ENCODE measurements at regions not wholly inside any gene's neighbourhood (a gene's known extent, or its start where the extent isn't known, plus 50 kb on each side); places are given as distances from the start of the nearest gene placed in this dataset.
"Not testable (repeated sequence)": the region's sequence is repeated elsewhere in the genome, so short reads cannot be mapped to it uniquely, and the experiment has no call there.

DNA sequence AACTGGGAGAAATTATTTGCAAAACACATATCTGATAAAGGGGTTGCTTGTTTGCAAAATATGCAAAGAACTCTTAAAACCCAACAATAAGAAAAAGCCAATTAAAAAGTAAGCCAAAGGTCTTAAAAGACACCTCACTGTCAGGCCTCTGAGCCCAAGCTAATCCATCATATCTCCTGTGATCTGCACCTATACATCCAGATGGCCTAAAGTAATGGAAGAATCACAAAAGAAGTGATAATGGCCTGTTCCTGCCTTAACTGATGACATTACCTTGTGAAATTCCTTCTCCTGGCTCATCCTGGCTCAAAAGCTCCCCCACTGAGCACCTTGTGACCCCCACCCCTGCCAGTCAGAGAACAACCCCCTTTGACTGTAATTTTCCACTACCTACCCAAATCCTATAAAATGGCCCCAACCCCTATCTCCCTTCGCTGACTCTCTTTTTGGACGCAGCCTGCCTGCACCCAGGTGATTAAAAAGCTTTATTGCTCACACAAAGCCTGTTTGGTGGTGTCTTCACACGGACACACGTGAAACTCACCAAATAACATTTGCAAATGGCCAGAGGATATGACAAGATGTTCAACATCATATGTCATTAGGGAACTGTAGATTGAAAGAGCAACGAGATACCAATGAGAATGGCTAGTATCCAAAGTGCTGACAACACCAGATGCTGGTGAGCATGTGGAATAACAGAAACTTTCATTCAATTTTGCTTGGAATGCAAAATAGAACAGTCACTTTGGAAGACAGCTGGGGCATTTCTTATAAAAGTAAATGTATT lies 565.0 kb upstream of the ADGRB3 start:
- H3K27me3 Mint-ChIP-seq (ENCODE audit: low read depth): no peaks in the 10 kb centered on the region
- no peaks in the 10 kb centered on the region for H3K4me1 Mint-ChIP-seq
- H3K27ac Mint-ChIP-seq: no peak overlapping the region
- no peak overlapping the region for H3K4me3 Mint-ChIP-seq
- TF ChIP-seq, protein P1, sequence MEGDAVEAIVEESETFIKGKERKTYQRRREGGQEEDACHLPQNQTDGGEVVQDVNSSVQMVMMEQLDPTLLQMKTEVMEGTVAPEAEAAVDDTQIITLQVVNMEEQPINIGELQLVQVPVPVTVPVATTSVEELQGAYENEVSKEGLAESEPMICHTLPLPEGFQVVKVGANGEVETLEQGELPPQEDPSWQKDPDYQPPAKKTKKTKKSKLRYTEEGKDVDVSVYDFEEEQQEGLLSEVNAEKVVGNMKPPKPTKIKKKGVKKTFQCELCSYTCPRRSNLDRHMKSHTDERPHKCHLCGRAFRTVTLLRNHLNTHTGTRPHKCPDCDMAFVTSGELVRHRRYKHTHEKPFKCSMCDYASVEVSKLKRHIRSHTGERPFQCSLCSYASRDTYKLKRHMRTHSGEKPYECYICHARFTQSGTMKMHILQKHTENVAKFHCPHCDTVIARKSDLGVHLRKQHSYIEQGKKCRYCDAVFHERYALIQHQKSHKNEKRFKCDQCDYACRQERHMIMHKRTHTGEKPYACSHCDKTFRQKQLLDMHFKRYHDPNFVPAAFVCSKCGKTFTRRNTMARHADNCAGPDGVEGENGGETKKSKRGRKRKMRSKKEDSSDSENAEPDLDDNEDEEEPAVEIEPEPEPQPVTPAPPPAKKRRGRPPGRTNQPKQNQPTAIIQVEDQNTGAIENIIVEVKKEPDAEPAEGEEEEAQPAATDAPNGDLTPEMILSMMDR (IDR thresholded peaks at IDR 0.05; ENCODE audit: unreplicated experiment in 3 of 3): no peak
- H3K9me3 Mint-ChIP-seq: no peaks in the 10 kb centered on the region
- no peaks in the 10 kb centered on the region for H3K36me3 Mint-ChIP-seq (ENCODE audit: low read depth)

DNA sequence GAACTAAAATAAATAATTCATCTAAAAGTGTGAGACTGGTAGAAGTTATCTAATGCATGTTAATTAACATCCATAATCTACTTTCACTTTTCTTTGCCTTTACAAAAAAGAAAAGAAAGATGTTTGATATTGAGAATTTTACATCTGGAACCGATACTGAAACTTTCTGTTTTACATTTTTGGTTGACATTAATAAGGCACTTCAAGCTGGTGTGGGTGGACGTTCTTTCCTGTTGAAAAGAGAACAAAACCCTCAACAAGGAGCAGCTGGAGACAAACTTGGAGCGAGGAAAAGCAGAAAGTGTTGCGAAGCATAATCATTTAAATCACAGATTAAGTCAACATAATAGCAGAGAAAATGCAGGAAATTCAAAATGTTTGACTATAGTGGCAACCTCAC lies 575.2 kb upstream of the ADGRB3 start:
- Mint-ChIP-seq H3K9me3 (no peaks in the 10 kb centered on the region), H3K27me3 (ENCODE audit: low read depth) (no peaks in the 10 kb centered on the region), H3K4me1 (peaks cover under 1% of the 10 kb centered on the region), H3K27ac (no peak overlapping the region), H3K36me3 (ENCODE audit: low read depth) (no peaks in the 10 kb centered on the region), H3K4me3 (peak overlapping the region in 1 of 3 experiments; percentile 36)
- TF ChIP-seq, protein P1 (IDR thresholded peaks at IDR 0.05; ENCODE audit: unreplicated experiment in 3 of 3): no peak

DNA sequence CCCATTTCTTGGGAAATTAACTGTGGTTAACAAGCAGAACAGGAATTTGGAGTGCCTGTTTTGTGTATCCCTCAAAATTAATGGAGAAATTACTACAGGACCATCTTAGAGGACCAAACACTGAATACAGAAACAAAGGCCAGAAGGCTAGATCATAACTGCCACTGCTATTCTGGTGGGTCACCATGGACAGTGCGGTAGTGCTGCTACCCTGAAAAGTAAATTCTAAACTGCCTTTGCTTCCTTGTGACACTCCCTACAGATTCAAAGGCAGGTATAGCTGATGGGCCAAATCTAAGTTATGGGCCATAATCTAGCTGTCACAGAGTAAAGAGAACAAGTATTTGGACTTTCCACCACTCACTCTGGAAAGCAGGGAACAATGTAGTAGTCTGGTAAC lies 575.8 kb upstream of the ADGRB3 start:
- no peaks in the 10 kb centered on the region for H3K9me3 Mint-ChIP-seq
- H3K27ac Mint-ChIP-seq: no peak overlapping the region
- no peaks in the 10 kb centered on the region for H3K36me3 Mint-ChIP-seq (ENCODE audit: low read depth)
- no peak overlapping the region for H3K4me3 Mint-ChIP-seq
- TF ChIP-seq, protein P1 (IDR thresholded peaks at IDR 0.05; ENCODE audit: unreplicated experiment in 3 of 3): no peak
- H3K4me1 Mint-ChIP-seq: peaks cover 6% of the 10 kb centered on the region
- no peaks in the 10 kb centered on the region for H3K27me3 Mint-ChIP-seq (ENCODE audit: low read depth)

DNA sequence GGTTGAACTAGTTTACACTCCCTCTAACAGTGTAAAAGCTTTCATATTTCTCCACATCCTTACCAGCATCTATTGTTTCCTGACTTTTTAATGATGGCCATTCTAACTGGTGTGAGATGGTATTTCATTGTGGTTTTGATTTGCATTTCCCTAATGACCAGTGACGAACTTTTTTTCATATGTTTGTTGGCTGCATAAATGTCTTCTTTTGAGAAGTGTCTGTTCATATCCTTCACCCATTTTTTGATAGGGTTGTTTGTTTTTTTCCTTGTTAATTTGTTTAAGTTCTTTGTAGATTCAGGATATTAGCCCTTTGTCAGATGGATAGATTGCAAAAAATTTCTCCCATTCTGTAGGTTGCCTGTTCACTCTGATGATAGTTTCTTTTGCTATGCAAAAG lies 578.5 kb upstream of the ADGRB3 start:
- not testable (repeated sequence) for H3K4me3 Mint-ChIP-seq; H3K9me3 Mint-ChIP-seq; H3K27me3 Mint-ChIP-seq (ENCODE audit: low read depth); H3K27ac Mint-ChIP-seq; H3K36me3 Mint-ChIP-seq (ENCODE audit: low read depth)
- H3K4me1 Mint-ChIP-seq: peaks cover 11% of the 10 kb centered on the region

DNA sequence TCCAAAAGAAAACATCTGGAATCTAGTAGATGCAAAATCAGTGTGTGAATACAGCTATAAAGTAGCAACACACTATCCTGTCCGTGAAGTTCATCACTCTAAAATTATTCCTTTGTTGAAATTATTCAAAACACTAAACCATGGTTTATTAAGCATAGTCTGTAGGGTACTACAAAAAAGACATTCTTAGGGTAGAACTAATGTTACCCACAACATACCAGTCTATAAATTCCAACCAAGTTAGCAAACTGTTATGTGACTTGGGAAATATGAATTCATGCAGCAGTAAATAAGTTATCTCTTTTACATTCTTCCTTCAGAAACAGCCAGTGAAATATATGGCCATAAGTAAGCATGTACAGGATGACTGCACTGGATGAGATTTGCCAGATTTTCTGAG lies 580.3 kb upstream of the ADGRB3 start:
- Mint-ChIP-seq H3K27me3 (ENCODE audit: low read depth) (no peaks in the 10 kb centered on the region), H3K36me3 (ENCODE audit: low read depth) (no peaks in the 10 kb centered on the region), H3K4me1 (peaks cover 11% of the 10 kb centered on the region), H3K27ac (no peak overlapping the region), H3K4me3 (no peak overlapping the region), H3K9me3 (no peaks in the 10 kb centered on the region)
- TF ChIP-seq, protein P1 (IDR thresholded peaks at IDR 0.05; ENCODE audit: unreplicated experiment in 3 of 3): no peak

DNA sequence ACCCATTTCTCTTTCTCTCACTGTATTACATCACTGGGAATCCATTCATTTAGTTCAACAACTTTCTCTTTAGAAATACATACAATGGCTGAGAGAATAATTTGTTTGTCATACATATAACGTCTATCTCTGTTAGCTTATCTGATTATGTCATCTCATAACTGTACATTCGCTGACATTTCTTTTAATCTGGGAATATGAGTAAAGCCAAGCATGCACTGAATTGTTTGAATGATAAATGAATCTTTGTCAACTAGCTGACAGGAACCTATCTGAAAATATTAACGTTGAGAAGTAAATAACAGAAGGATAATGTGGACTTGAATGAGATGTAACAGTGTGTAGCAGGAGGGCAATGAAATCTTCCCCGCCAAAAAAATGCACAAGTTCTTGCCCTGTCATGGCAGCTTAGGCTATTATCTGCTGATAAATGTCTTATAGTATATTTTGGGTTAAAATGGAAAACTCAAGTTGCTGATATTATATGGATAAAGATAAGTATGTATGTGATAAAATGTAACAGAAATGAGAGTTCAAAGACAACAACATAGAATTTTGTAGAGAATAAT lies 581.2 kb upstream of the ADGRB3 start:
- Mint-ChIP-seq H3K9me3 (no peaks in the 10 kb centered on the region), H3K4me3 (no peak overlapping the region), H3K27me3 (ENCODE audit: low read depth) (no peaks in the 10 kb centered on the region), H3K36me3 (ENCODE audit: low read depth) (no peaks in the 10 kb centered on the region), H3K27ac (no peak overlapping the region), H3K4me1 (peaks cover 11% of the 10 kb centered on the region)
- TF ChIP-seq, protein P1 (IDR thresholded peaks at IDR 0.05; ENCODE audit: unreplicated experiment in 3 of 3): no peak

All from nephron (organoid).